ENCODE measurements at regions not wholly inside any gene's neighbourhood (a gene's known extent, or its start where the extent isn't known, plus 50 kb on each side); places are given as distances from the start of the nearest gene placed in this dataset.

GRCh38 chr17:73875346-73875745 lies 231.1 kb upstream of the SDK2 start:
- TF ChIP-seq POLR2AphosphoS5 (IDR thresholded peaks at IDR 0.05; ENCODE audit: low read depth, low read length) (no peak), REST (IDR thresholded peaks at IDR 0.05; ENCODE audit: insufficient read depth in 1 of 2, low read depth in 2 of 2, low read length in 1 of 2) (no peak), CTCF (IDR thresholded peaks at IDR 0.05) (no peak), TCF7L2 (IDR thresholded peaks at IDR 0.05; ENCODE audit: low read depth, low read length) (no peak), SIN3A (IDR thresholded peaks at IDR 0.05; ENCODE audit: borderline replicate concordance, insufficient read depth, low read depth, low read length) (no peak)

All from Panc1 (cell line).